ENCODE measurements at regions not wholly inside any gene's neighbourhood (a gene's known extent, or its start where the extent isn't known, plus 50 kb on each side); places are given as distances from the start of the nearest gene placed in this dataset.
"Not testable (repeated sequence)": the region's sequence is repeated elsewhere in the genome, so short reads cannot be mapped to it uniquely, and the experiment has no call there.

DNA sequence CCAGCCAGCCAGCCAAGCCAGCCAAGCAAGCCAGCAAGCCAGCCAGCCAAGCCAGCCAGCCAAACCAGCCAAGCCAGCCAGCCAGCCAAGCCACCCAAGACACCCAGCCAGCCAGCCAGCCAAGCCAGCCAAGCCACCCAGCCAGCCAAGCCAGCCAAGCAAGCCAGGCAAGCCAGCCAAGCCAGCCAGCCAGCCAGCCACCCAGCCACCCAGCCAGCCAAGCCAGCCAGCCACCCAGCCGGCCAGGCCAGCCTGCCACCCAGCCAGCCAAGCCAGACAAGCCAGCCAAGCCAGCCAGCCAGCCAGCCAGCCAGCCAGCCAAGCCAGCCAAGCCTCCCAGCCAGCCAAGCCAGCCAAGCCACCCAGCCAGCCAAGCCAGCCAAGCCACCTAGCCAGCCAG lies 333.6 kb upstream of the PLGLB2 start:
- TF ChIP-seq CTCF (IDR thresholded peaks at IDR 0.05; ENCODE audit: low read length); EZH2 (optimal IDR thresholded peaks at IDR 0.05; ENCODE audit: low read depth, low read length); EZH2phosphoT487 (IDR thresholded peaks at IDR 0.05; ENCODE audit: low read length): not testable (repeated sequence)

Measured in MM.1S (cell line).